Stimulated activated CD4-positive, alpha-beta T cell treated with anti-CD3 and anti-CD28 coated beads, Interleukin-1b, Interleukin-23, amount 100 ng/mL, for 48 hours (primary cell): ENCODE measurements at regions not wholly inside any gene's neighbourhood (a gene's known extent, or its start where the extent isn't known, plus 50 kb on each side); places are given as distances from the start of the nearest gene placed in this dataset.

Experiments used
- DNase-seq: peaks from one replicate; pipeline ENCODE4 v3.0.0-alpha.2; 2020

- no peak for DNase-seq
These were observed 85.3 kb upstream of the FLRT2 start for GRCh38 chr14:85444635-85445034.

DNA sequence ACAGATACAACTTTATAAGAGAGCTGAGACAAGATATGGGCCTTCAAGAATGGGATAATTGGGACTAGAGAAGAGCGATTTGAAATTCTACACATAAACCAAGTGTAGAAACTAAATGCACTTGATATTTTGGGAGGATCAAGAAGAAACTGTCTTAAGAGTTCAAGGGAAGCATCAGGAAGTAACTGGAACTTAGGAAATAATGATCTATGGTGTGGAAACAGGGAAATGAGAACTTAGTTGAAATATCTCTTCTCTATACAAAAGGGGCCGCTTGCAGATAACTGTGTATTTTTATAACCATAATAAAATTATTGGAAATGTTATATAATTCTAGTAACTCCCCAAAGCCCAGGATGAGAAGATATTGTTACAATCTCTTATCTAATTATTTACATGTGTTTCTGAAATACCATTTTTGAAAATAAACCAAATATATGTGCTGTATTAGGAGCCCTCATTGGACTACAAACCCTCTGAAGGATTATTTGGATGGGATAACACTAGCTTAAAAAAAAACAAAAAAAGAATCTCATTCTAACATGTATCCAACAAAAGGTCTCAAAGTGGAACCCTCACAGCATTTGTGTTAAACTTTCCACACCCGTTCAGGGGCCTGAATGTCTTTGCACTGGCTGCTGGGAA, 84.7 kb upstream of the FLRT2 start:
- no peak for DNase-seq

- no peak for DNase-seq
These were observed 82.1 kb upstream of the FLRT2 start for GRCh38 chr14:85447883-85448282.

DNA sequence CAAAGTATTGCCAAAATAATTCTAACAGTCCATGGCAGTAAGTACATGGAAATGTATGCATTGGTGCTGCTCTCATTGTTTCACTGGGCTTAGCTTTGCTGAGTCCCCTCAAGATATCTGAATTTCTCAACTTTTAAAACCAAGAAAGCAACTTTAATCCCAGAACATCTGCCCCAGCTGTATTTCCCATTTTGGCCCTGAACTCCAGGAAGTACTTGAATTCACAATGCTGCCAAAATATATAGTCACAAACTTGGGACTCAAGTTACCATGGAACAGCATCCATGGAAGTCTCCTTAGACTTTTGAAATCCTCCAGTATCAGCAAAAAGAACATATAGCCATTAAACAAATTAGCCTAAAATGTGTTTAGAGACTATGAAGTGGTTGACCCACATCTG, 78.5 kb upstream of the FLRT2 start:
- no peak for DNase-seq

GRCh38 chr14:85453401-85454225, 76.3 kb upstream of the FLRT2 start:
- DNase-seq: no peak

DNA sequence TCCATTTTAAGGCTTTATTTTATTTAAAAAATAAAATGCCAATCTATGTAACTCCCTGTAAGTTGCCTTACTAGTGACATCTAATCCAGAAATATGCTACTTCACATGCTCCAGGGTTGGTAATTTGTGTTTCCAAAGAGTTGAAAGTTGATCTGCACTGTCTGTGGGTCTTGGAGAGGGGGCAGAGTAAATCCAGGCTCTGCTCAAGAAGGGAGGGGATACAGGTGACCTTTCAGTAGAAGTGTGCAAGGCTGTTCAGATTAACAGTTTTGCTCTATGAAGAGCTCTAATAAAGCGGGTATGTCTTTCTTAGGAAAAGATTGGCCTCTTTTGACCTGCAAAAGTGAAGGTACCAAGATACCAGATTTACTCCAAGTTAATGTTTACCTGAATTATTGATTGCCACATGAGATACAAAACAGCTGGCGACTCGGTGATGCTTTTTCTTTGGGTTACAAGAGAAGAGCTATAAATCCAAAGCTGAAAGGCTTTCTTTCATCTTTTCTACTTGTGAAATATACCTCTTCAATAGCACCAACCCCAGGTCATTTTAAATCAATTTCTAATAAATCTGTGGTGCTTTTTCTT, 75.6 kb upstream of the FLRT2 start:
- DNase-seq: no peak

DNA sequence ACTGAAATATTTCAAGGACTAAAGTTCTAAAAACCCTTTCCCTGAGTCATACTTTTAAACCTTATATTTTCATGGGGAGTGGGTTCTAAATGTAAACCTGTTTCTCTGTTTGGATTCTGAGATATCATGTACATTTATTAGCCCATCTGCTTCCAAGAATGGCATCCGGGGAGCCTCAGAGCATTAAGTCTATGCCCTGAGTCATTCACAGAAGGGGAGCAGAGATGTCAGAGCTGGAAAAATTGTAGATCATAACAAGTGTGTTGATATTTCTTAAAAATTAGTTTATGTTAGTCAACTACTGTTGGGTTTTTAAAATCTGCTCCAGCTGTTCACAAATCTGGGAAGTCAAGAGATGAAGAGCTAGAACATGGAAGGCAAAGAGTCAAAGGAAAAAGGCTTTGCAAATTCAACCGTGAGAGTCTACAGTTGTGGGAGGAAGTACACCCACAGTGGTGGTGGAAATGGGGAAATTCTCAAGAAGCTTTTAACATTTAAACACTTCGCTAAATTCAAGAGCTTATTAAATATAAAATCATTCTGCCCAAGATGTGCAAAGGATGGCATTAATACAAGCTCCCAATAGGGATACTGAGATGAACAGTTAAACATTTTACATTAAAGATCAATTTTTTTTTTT, 70.5 kb upstream of the FLRT2 start:
- no peak for DNase-seq

- no peak for DNase-seq
These were observed 68.4 kb upstream of the FLRT2 start for GRCh38 chr14:85461432-85462133.

DNA sequence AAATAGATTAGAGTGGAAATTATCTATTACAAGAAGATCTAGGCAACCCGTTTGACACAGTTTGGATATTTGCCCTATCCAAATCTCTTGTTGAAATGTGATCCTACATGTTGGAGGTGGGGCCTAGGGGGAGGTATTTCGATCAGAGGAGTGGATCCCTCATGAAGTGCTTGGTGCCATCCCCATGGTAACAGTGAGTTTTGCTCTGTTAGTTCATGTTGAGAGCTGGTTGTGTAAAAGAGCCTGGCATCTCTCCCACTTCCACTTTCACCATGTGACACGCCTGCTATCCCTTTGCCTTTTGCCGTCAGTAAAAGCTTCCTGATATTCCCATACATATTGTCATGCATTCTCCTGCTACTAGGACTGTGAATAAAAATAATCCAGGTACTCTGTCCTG, 66.4 kb upstream of the FLRT2 start:
- DNase-seq: no peak

- DNase-seq: no peak
These were observed 65.6 kb upstream of the FLRT2 start for GRCh38 chr14:85464135-85464895.

DNA sequence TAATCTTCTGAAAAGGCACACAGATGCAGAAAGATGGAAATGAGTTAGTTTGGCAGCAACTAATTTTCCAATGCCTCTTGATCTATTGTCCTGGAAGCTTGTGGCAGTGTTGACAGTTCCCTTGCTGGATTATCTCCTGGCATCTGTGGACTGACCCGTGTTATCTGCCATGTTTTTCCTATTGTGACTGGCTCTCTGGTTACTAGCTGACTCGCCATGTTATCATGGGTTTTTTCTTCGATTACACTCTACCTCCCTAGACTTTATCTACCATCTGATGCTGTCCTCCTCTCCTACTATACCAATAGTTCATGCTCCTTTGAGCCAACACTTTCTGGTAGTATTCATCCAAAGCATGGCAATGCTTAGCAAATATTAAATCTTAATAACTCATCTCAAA, 63.3 kb upstream of the FLRT2 start:
- DNase-seq: no peak

- DNase-seq: no peak
These were observed 61.1 kb upstream of the FLRT2 start for GRCh38 chr14:85468816-85469215.

GRCh38 chr14:85471156-85471555, 58.8 kb upstream of the FLRT2 start:
- DNase-seq: no peak

GRCh38 chr14:85471744-85472143, 58.2 kb upstream of the FLRT2 start:
- no peak for DNase-seq

GRCh38 chr14:85474431-85474830, 55.5 kb upstream of the FLRT2 start:
- no peak for DNase-seq

DNA sequence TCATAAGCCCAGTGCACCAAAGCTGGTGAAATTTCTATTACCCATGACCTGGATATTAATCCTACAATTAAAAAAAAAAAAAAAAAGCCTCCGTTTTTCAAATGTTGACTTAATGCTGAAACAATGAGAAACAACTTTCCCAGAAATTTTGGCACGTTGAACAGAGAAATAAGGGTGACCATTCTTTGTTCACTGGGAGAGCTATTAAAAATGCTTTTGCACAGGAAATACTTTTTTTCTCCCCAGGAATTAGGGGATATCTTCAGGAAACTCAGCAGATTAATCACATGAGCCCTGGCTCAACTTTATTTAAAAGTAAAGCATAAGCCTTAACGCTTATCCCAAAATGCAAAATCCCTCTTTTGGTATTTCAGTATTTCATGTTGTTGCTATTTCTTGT, 54.8 kb upstream of the FLRT2 start:
- DNase-seq: no peak

DNA sequence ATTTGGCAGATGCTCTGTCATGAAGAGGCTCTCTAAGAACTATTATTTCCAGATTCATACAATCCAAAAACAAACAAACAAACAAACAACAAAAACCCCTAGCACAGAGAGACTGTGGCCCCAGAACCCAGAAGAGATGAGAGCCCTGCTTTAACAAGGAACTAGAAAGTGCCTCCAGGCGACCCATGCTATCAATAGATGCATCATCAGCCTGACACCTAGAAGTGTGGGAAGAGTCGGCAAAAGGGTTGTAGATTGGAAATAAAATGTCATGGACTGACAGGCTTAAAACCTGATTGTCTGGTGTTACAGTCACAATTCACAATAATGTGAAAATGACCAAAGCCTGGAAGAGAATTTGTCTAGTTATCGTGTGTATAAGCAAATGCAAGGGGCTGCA, 50.6 kb upstream of the FLRT2 start:
- no peak for DNase-seq

DNA sequence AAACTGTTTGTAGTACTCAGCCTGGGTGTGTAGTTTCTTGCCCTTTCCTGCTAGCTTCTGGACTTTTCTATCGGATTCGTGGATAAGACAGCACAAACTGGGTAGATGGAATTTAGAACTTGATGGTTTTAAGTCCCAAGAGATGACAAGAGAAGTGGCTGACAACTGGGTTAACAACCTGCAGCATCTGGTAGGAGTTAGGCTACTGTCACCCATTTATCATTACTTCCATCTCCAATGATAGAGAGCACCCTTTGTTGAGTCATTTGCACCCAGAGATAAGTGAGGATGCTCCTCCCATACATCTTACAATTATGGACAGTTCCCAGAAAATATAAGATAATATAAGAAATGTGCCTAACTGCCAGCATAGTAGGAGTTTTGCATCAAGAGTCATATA, 50.2 kb upstream of the FLRT2 start:
- DNase-seq: no peak
